Mucosa of descending colon (tissue), 3 donors: ENCODE measurements at regions not wholly inside any gene's neighbourhood (a gene's known extent, or its start where the extent isn't known, plus 50 kb on each side); places are given as distances from the start of the nearest gene placed in this dataset.

Experiments
- ATAC-seq: fragments of 200-7000 bp; cut with Tn5 transposase; one replicate; pipeline ENCODE4 v1.9.1; 2020; ENCODE audit warnings: mild to moderate bottlenecking, moderate library complexity
- DNase-seq, 3 donors: peaks; one replicate each; pipeline ENCODE4 v3.0.0-alpha.2; 2020
- H3K36me3 ChIP-seq: fragments of 200-600 bp; one replicate; pipeline ENCODE4 v1.8.0; 2021; ENCODE audit warnings: low read depth, mild to moderate bottlenecking
- H3K4me1 ChIP-seq: fragments of 200-600 bp; one replicate; pipeline ENCODE4 v1.8.0; 2021; ENCODE audit warnings: low read depth, mild to moderate bottlenecking
- H3K4me3 ChIP-seq: fragments of 200-600 bp; one replicate; pipeline ENCODE4 v1.8.0; 2021; ENCODE audit warnings: mild to moderate bottlenecking
- H3K9me3 ChIP-seq: fragments of 200-600 bp; one replicate; pipeline ENCODE4 v1.8.0; 2021; ENCODE audit warnings: mild to moderate bottlenecking
- intact Hi-C, 2 donors: fragments of 100-400 bp; cut with DNase I in 1 of 2; cut with micrococcal nuclease in 1 of 2; formaldehyde crosslinking; loops; one replicate each; pipeline versions ENCODE4 v1.11.0 to v1.11.1; 2022; cut with DNase I, micrococcal nuclease
- TF ChIP-seq, protein P1 (sequence below): fragments of 200-600 bp; IDR thresholded peaks from one replicate; pipeline ENCODE4 v1.8.0; 2022; ENCODE audit warnings: antibody characterized with exemption, mild to moderate bottlenecking
- donor health status: DM: no; HTN: no; CAD: no; lungs with moderate emphysema.
- donor health status: DM: no; HTN: no; CAD: no.
- donor health status: DM: no; HTN: yes; CAD: no.

DNA sequence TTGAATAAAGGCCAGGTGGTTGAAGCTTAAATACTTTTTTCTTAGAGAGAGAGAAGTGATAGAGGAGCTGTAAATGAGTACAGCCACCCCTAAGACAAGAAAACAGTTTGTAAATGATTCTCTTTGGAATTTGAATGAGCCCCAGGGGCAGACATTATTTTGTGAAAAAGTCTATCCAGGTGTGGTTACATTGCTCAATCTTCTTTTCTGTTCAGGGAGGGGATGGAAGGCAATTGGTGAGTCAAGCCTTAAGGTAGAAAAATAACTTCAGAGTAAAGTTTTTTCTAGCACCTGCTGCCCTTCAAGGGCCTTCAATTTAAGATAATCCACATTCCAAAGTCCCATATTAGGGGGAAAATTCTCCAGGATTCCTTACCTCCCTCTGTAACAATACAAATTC lies 646.7 kb downstream of the PDHA2 start:
- Histone ChIP-seq H3K36me3 (no peaks in the 10 kb centered on the region), H3K9me3 (no peaks in the 10 kb centered on the region), H3K4me3 (no peak overlapping the region), H3K4me1 (no peaks in the 10 kb centered on the region)
- TF ChIP-seq, protein P1, sequence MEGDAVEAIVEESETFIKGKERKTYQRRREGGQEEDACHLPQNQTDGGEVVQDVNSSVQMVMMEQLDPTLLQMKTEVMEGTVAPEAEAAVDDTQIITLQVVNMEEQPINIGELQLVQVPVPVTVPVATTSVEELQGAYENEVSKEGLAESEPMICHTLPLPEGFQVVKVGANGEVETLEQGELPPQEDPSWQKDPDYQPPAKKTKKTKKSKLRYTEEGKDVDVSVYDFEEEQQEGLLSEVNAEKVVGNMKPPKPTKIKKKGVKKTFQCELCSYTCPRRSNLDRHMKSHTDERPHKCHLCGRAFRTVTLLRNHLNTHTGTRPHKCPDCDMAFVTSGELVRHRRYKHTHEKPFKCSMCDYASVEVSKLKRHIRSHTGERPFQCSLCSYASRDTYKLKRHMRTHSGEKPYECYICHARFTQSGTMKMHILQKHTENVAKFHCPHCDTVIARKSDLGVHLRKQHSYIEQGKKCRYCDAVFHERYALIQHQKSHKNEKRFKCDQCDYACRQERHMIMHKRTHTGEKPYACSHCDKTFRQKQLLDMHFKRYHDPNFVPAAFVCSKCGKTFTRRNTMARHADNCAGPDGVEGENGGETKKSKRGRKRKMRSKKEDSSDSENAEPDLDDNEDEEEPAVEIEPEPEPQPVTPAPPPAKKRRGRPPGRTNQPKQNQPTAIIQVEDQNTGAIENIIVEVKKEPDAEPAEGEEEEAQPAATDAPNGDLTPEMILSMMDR = no peak
- ATAC-seq = no peak
- DNase-seq = no peak
- intact Hi-C loops = no loop called here

- TF ChIP-seq, protein P1 = no peak
- Histone ChIP-seq H3K4me3 (no peak overlapping the region), H3K4me1 (no peaks in the 10 kb centered on the region), H3K36me3 (no peaks in the 10 kb centered on the region), H3K9me3 (peaks cover 6% of the 10 kb centered on the region)
- intact Hi-C loops = no loop called here
- no peak for ATAC-seq
- no peak for DNase-seq
Observed at GRCh38 chr4:96497621-96498020, 657.7 kb downstream of the PDHA2 start.

GRCh38 chr4:96504386-96504785 lies 664.5 kb downstream of the PDHA2 start:
- no peak for DNase-seq
- intact Hi-C loops = no loop called here
- no peak overlapping the region for H3K4me3 ChIP-seq
- no peaks in the 10 kb centered on the region for H3K9me3 ChIP-seq
- ATAC-seq = no peak
- no peaks in the 10 kb centered on the region for H3K36me3 ChIP-seq
- TF ChIP-seq, protein P1 = no peak
- H3K4me1 ChIP-seq = no peaks in the 10 kb centered on the region

DNA sequence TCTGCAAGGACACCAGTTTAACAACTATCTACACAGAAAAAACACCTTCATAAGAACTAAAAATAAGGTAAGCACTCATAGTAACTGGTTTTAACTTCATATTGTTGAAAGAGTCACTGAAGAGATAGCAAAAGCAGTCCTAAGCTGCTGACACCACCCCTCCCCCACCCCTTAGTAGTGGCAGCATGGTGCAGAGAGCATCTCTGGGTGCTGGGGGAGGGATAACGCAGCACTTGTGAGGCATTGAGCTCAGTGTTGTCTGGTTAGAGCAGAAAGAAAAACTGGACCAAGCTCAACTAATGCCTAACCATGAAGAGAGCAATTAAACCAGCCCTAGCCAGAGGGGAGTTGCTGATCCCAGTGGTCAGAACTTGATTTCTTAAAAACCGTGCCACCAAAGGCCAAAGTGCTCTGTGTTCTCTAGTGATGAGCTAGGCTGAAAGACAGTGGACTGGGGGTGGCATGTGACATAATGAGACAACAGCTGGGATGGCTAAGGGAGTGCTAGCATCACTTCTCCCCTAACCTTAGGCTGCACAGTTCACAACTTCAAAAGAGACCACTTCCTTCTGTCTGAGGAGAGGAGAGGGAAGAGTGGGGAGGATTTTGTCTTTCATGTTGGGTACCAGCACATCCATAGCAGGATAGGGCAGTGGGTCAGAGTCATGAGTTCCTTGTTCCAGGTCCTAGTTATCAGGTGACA lies 669.3 kb downstream of the PDHA2 start:
- no peaks in the 10 kb centered on the region for H3K9me3 ChIP-seq
- DNase-seq (no peak), ATAC-seq (no peak)
- no peaks in the 10 kb centered on the region for H3K4me1 ChIP-seq
- no peak overlapping the region for H3K4me3 ChIP-seq
- no peaks in the 10 kb centered on the region for H3K36me3 ChIP-seq
- TF ChIP-seq, protein P1 = no peak
- intact Hi-C loops = no loop called here

DNA sequence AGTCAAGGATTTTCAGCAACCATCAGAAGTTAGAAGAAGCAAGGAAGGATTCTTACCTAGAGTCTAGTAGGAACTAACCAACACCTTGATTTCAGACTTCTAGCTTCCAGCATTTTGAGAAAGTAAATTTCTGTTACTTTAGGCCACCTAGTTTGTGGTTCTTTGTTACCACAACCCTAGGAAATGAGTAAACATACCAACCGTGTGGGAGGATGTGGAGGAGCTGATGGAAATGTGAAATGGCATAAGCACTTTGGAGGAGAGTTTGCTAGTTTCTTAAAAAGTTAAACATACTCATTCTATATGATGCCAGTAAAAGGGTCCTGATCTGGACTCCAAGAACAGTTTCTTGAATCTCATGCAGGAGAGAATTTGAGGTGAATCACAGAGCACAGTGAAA lies 679.4 kb downstream of the PDHA2 start:
- TF ChIP-seq, protein P1 = no peak

GRCh38 chr4:96521046-96521536 lies 681.2 kb downstream of the PDHA2 start:
- intact Hi-C loops = no loop called here
- TF ChIP-seq, protein P1 = no peak
- H3K4me3 ChIP-seq = no peak overlapping the region
- H3K9me3 ChIP-seq = peaks cover 9% of the 10 kb centered on the region
- DNase-seq = peak in 1 of 3 donors; percentile 45
- no peaks in the 10 kb centered on the region for H3K4me1 ChIP-seq
- no peaks in the 10 kb centered on the region for H3K36me3 ChIP-seq
- ATAC-seq = no peak

More for the DNA sequence above, 679.4 kb downstream of the PDHA2 start:
- intact Hi-C loops = no loop called here
- no peak for ATAC-seq
- no peaks in the 10 kb centered on the region for H3K4me1 ChIP-seq
- no peak for DNase-seq
- peaks cover 9% of the 10 kb centered on the region for H3K9me3 ChIP-seq
- no peak overlapping the region for H3K4me3 ChIP-seq
- H3K36me3 ChIP-seq = no peaks in the 10 kb centered on the region
